ENCODE measurements at regions not wholly inside any gene's neighbourhood (a gene's known extent, or its start where the extent isn't known, plus 50 kb on each side); places are given as distances from the start of the nearest gene placed in this dataset.

DNA sequence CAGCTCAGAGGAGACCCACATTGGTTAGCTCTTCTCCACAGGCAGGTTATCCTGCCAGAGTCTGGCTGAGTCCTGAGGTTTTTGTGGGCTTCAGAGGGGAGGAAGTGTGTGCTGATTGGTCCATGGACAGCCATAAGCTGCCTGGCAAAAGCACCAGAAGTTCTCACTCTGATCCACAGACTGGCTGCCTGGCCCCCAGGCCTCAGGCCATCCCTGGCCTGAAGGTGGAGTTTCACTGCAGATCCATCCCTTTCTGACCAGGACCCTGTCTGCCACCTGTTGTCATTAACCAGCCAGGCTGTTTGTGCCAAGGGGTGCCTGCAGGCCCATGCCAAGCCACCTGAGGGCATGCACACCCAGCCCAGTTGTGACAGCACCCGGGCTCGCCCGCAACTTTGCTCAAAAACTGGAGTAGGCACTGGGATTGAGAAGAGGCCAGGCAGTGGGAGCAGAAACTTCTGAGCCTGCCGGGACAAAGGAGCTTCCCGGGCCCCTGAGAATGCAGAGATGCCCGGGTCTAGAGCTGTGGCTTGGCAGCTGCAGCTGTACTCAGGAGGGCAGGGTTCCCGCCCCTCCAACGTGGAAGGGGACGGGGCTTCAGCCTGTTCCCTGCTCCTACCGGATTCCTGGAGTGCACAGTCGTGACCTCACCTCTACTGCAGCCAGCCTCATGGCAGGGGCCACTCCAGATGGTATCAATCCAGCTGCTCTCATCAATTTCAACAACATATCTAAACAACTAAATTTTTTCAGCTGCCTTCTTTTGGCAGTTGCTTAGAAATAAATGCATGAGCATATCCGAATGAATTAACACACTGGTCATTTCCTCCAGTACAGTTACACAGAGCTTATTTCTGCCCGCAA lies 1277.3 kb downstream of the SLC16A7 start:
- no peaks in the 10 kb centered on the region for H3K4me1 ChIP-seq (ENCODE audit: control insufficient read depth, insufficient read depth, low read length)
- H3K36me3 ChIP-seq (ENCODE audit: control insufficient read depth, insufficient read depth, low read length): no peaks in the 10 kb centered on the region
- H3K4me3 ChIP-seq (ENCODE audit: insufficient read depth, low read depth, low read length): no peak overlapping the region
- peaks cover 2% of the 10 kb centered on the region for H3K9me3 ChIP-seq (ENCODE audit: control insufficient read depth, low read length)
- WGBS, 2 experiments: 86 to 88% methylated on average over 13 of the region's 13 CpGs
- no peaks in the 10 kb centered on the region for H3K27me3 ChIP-seq (ENCODE audit: control insufficient read depth, insufficient read depth, low read length, poor library complexity, severe bottlenecking)
- H3K27ac ChIP-seq (ENCODE audit: insufficient read depth, low read depth, low read length, poor library complexity, severe bottlenecking): no peak overlapping the region

- Histone ChIP-seq H3K4me1 (ENCODE audit: control insufficient read depth, insufficient read depth, low read length) (no peaks in the 10 kb centered on the region), H3K4me3 (ENCODE audit: insufficient read depth, low read depth, low read length) (no peak overlapping the region), H3K36me3 (ENCODE audit: control insufficient read depth, insufficient read depth, low read length) (no peaks in the 10 kb centered on the region), H3K27me3 (ENCODE audit: control insufficient read depth, insufficient read depth, low read length, poor library complexity, severe bottlenecking) (no peaks in the 10 kb centered on the region), H3K27ac (ENCODE audit: insufficient read depth, low read depth, low read length, poor library complexity, severe bottlenecking) (no peak overlapping the region), H3K9me3 (ENCODE audit: control insufficient read depth, low read length) (peaks cover 2% of the 10 kb centered on the region)
Measured at GRCh38 chr12:60874091-60874490, 1278.3 kb downstream of the SLC16A7 start.

- no peak overlapping the region for H3K27ac ChIP-seq (ENCODE audit: insufficient read depth, low read depth, low read length, poor library complexity, severe bottlenecking)
- no peaks in the 10 kb centered on the region for H3K4me1 ChIP-seq (ENCODE audit: control insufficient read depth, insufficient read depth, low read length)
- 71 to 92% methylated on average over 1 to 2 of the region's 2 CpGs for WGBS, 2 experiments
Measured at GRCh38 chr12:60920841-60921495, 1325.1 kb downstream of the SLC16A7 start.

GRCh38 chr12:60921541-60921940 lies 1325.7 kb downstream of the SLC16A7 start:
- WGBS, 2 experiments: 90 to 92% methylated on average over 4 of the region's 4 CpGs
- no peaks in the 10 kb centered on the region for H3K36me3 ChIP-seq (ENCODE audit: control insufficient read depth, insufficient read depth, low read length)
- no peaks in the 10 kb centered on the region for H3K4me1 ChIP-seq (ENCODE audit: control insufficient read depth, insufficient read depth, low read length)
- no peak overlapping the region for H3K27ac ChIP-seq (ENCODE audit: insufficient read depth, low read depth, low read length, poor library complexity, severe bottlenecking)
- H3K4me3 ChIP-seq (ENCODE audit: insufficient read depth, low read depth, low read length): no peak overlapping the region
- H3K27me3 ChIP-seq (ENCODE audit: control insufficient read depth, insufficient read depth, low read length, poor library complexity, severe bottlenecking): no peaks in the 10 kb centered on the region
- H3K9me3 ChIP-seq (ENCODE audit: control insufficient read depth, low read length): no peaks in the 10 kb centered on the region

More at GRCh38 chr12:60920841-60921495, 1325.1 kb downstream of the SLC16A7 start:
- H3K4me3 ChIP-seq (ENCODE audit: insufficient read depth, low read depth, low read length): no peak overlapping the region
- H3K9me3 ChIP-seq (ENCODE audit: control insufficient read depth, low read length): no peaks in the 10 kb centered on the region
- H3K36me3 ChIP-seq (ENCODE audit: control insufficient read depth, insufficient read depth, low read length): no peaks in the 10 kb centered on the region
- H3K27me3 ChIP-seq (ENCODE audit: control insufficient read depth, insufficient read depth, low read length, poor library complexity, severe bottlenecking): no peaks in the 10 kb centered on the region

- Histone ChIP-seq H3K36me3 (ENCODE audit: control insufficient read depth, insufficient read depth, low read length) (no peaks in the 10 kb centered on the region), H3K27me3 (ENCODE audit: control insufficient read depth, insufficient read depth, low read length, poor library complexity, severe bottlenecking) (no peaks in the 10 kb centered on the region), H3K4me1 (ENCODE audit: control insufficient read depth, insufficient read depth, low read length) (no peaks in the 10 kb centered on the region), H3K27ac (ENCODE audit: insufficient read depth, low read depth, low read length, poor library complexity, severe bottlenecking) (no peak overlapping the region), H3K9me3 (ENCODE audit: control insufficient read depth, low read length) (no peaks in the 10 kb centered on the region), H3K4me3 (ENCODE audit: insufficient read depth, low read depth, low read length) (no peak overlapping the region)
- 92% methylated on average over 1 of the region's 1 CpG; no CpG with 5 or more reads in 1 of the 2 experiments for WGBS, 2 experiments
Measured at GRCh38 chr12:60926256-60926655, 1330.4 kb downstream of the SLC16A7 start.

GRCh38 chr12:60930151-60930550 lies 1330.1 kb upstream of the USP15 start:
- Histone ChIP-seq H3K27me3 (ENCODE audit: control insufficient read depth, insufficient read depth, low read length, poor library complexity, severe bottlenecking) (no peaks in the 10 kb centered on the region), H3K4me3 (ENCODE audit: insufficient read depth, low read depth, low read length) (no peak overlapping the region), H3K27ac (ENCODE audit: insufficient read depth, low read depth, low read length, poor library complexity, severe bottlenecking) (no peak overlapping the region), H3K36me3 (ENCODE audit: control insufficient read depth, insufficient read depth, low read length) (no peaks in the 10 kb centered on the region), H3K4me1 (ENCODE audit: control insufficient read depth, insufficient read depth, low read length) (no peaks in the 10 kb centered on the region), H3K9me3 (ENCODE audit: control insufficient read depth, low read length) (no peaks in the 10 kb centered on the region)

GRCh38 chr12:60935981-60936761 lies 1324.0 kb upstream of the USP15 start:
- Histone ChIP-seq H3K9me3 (ENCODE audit: control insufficient read depth, low read length) (no peaks in the 10 kb centered on the region), H3K36me3 (ENCODE audit: control insufficient read depth, insufficient read depth, low read length) (no peaks in the 10 kb centered on the region), H3K27ac (ENCODE audit: insufficient read depth, low read depth, low read length, poor library complexity, severe bottlenecking) (no peak overlapping the region), H3K4me1 (ENCODE audit: control insufficient read depth, insufficient read depth, low read length) (no peaks in the 10 kb centered on the region), H3K27me3 (ENCODE audit: control insufficient read depth, insufficient read depth, low read length, poor library complexity, severe bottlenecking) (no peaks in the 10 kb centered on the region), H3K4me3 (ENCODE audit: insufficient read depth, low read depth, low read length) (no peak overlapping the region)
- WGBS, 2 experiments: 93% methylated on average over 8 of the region's 8 CpGs

DNA sequence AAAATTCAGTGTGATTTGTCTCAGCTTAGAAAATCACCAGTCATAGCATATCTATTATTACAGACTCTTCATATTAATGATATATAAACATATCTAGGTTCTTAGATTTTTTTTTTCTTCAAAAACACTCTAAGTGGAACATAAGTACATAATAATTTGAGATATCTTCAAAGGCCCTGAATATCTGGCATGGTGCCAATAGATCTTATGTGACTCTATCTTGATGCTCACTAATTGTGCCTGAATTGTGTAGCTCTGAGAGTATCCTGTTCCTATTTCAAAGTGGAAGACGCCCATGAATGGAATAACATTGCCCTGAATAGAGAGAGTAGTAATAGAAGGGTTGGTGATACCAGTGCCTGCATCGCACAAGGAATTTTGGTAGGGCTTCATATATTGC lies 1312.7 kb upstream of the USP15 start:
- Histone ChIP-seq H3K36me3 (ENCODE audit: control insufficient read depth, insufficient read depth, low read length) (no peaks in the 10 kb centered on the region), H3K27ac (ENCODE audit: insufficient read depth, low read depth, low read length, poor library complexity, severe bottlenecking) (no peak overlapping the region), H3K4me1 (ENCODE audit: control insufficient read depth, insufficient read depth, low read length) (no peaks in the 10 kb centered on the region), H3K4me3 (ENCODE audit: insufficient read depth, low read depth, low read length) (no peak overlapping the region), H3K27me3 (ENCODE audit: control insufficient read depth, insufficient read depth, low read length, poor library complexity, severe bottlenecking) (no peaks in the 10 kb centered on the region), H3K9me3 (ENCODE audit: control insufficient read depth, low read length) (no peaks in the 10 kb centered on the region)
- 85 to 88% methylated on average over 2 of the region's 2 CpGs for WGBS, 2 experiments

GRCh38 chr12:60967128-60967527 lies 1293.1 kb upstream of the USP15 start:
- H3K4me3 ChIP-seq (ENCODE audit: insufficient read depth, low read depth, low read length): no peak overlapping the region
- no peaks in the 10 kb centered on the region for H3K27me3 ChIP-seq (ENCODE audit: control insufficient read depth, insufficient read depth, low read length, poor library complexity, severe bottlenecking)
- no peaks in the 10 kb centered on the region for H3K4me1 ChIP-seq (ENCODE audit: control insufficient read depth, insufficient read depth, low read length)
- H3K9me3 ChIP-seq (ENCODE audit: control insufficient read depth, low read length): no peaks in the 10 kb centered on the region
- H3K36me3 ChIP-seq (ENCODE audit: control insufficient read depth, insufficient read depth, low read length): no peaks in the 10 kb centered on the region
- H3K27ac ChIP-seq (ENCODE audit: insufficient read depth, low read depth, low read length, poor library complexity, severe bottlenecking): no peak overlapping the region

GRCh38 chr12:60977966-60978365 lies 1282.2 kb upstream of the USP15 start:
- Histone ChIP-seq H3K4me3 (ENCODE audit: insufficient read depth, low read depth, low read length) (no peak overlapping the region), H3K27me3 (ENCODE audit: control insufficient read depth, insufficient read depth, low read length, poor library complexity, severe bottlenecking) (no peaks in the 10 kb centered on the region), H3K36me3 (ENCODE audit: control insufficient read depth, insufficient read depth, low read length) (no peaks in the 10 kb centered on the region), H3K27ac (ENCODE audit: insufficient read depth, low read depth, low read length, poor library complexity, severe bottlenecking) (no peak overlapping the region), H3K9me3 (ENCODE audit: control insufficient read depth, low read length) (no peaks in the 10 kb centered on the region), H3K4me1 (ENCODE audit: control insufficient read depth, insufficient read depth, low read length) (no peaks in the 10 kb centered on the region)
- WGBS, 2 experiments: 68 to 69% methylated on average over 2 to 3 of the region's 3 CpGs

Measured in ectodermal cell (in vitro differentiated cells).